Astrocyte of the spinal cord (primary cell): ENCODE measurements at regions not wholly inside any gene's neighbourhood (a gene's known extent, or its start where the extent isn't known, plus 50 kb on each side); places are given as distances from the start of the nearest gene placed in this dataset.
"Not testable (repeated sequence)": the region's sequence is repeated elsewhere in the genome, so short reads cannot be mapped to it uniquely, and the experiment has no call there.

ENCODE experiments used
- DNase-seq: peaks from one replicate; pipeline ENCODE4 v3.0.0; 2011; ENCODE audit warnings: low read depth, low spot score
- H3K4me3 ChIP-seq: 2 replicates; pipeline ENCODE4 v1.5.1; 2011; ENCODE audit warnings: low read depth, mild to moderate bottlenecking, low read length, moderate library complexity
- in situ Hi-C: cut with HindIII; loops from 2 replicates; pipeline ENCODE4 v1.10.0; 2017; ENCODE audit warnings: low sequenced_read_pairs
- TF ChIP-seq, protein P1 (sequence below): IDR thresholded peaks from 2 replicates; pipeline ENCODE4 v1.5.1; 2012; ENCODE audit warnings: low read depth, mild to moderate bottlenecking, low read length, inconsistent platforms

DNA sequence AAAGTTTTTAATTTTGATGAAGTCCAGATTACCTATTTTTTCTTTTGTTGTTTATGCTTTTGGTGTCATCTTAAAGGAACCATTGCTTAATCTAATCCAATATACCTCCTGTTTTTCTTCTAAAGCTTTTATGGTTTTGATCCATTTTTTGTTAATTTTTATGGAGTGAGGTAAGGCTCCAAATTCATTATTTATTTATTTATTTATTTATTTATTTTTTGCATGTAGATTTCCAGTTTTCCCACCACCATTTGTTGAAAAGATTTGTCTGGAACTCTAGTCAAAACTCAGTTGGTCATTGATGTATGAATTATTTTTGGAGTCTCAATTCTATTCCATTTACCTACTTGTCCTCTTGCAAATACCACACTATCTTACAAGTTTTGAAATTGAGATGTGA, 99.4 kb upstream of the RBMS1 start:
- in situ Hi-C loops: no loop called here
- no peak overlapping the region for H3K4me3 ChIP-seq
- TF ChIP-seq, protein P1, sequence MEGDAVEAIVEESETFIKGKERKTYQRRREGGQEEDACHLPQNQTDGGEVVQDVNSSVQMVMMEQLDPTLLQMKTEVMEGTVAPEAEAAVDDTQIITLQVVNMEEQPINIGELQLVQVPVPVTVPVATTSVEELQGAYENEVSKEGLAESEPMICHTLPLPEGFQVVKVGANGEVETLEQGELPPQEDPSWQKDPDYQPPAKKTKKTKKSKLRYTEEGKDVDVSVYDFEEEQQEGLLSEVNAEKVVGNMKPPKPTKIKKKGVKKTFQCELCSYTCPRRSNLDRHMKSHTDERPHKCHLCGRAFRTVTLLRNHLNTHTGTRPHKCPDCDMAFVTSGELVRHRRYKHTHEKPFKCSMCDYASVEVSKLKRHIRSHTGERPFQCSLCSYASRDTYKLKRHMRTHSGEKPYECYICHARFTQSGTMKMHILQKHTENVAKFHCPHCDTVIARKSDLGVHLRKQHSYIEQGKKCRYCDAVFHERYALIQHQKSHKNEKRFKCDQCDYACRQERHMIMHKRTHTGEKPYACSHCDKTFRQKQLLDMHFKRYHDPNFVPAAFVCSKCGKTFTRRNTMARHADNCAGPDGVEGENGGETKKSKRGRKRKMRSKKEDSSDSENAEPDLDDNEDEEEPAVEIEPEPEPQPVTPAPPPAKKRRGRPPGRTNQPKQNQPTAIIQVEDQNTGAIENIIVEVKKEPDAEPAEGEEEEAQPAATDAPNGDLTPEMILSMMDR: no peak
- DNase-seq: no peak

DNA sequence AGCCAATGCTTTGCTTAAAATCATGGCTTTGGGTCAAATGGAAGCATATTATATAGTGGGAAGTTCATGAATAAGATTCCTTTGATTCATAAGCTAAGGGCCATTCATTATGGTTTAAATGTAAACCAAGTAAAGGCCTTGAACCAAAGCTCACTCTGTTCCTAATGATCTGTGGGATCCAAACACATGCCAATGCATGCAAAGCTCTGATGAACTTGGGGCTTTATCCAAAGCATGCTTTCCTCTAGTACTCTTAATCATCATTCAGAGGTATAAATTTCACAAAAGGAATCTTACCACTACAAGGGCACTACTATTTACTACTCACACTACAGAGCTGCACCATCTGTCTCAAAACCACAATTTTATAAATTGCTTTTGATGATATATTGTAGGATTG, 102.8 kb upstream of the RBMS1 start:
- TF ChIP-seq, protein P1: no peak
- no peak for DNase-seq
- in situ Hi-C loops: no loop called here
- no peak overlapping the region for H3K4me3 ChIP-seq

DNA sequence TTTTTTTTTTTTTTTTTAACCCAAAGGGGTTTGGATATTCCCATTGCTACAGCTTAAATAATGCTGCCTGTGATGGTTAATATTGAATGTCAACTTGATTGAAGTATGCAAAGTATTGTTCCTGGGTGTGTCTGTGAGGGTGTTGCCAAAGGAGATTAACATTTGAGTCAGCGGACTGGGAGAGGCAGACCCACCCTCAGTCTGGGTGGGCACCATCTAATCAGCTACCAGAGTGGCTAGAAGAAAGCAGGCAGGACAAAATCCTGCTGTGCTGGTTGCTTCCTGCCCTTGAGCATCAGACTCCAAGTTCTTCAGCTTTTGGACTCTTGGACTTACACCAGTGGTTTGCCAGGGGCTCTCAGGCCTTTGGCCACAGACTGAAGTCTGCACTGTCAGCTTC, 106.8 kb upstream of the RBMS1 start:
- H3K4me3 ChIP-seq, in situ Hi-C loops, DNase-seq: not testable (repeated sequence)

DNA sequence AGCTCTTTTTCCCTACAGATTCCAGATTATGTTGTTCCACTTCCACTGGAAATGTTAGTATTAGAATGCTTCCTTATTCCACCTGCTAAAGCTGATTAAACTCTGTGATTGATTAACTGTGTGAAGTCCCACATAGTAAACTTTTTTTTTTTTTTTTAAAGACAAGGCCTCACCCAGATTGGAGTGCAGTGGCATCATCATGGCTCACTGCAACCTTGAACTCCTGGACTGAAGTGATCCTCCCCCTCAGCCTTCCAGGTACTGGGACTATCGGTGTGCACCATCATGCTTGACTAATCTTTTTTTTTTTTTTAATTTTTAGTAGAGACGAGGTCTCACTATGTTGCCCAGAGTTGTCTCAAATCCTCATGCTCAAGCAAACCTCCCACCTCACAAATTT, 108.5 kb upstream of the RBMS1 start:
- in situ Hi-C loops: no loop called here
- no peak for DNase-seq

DNA sequence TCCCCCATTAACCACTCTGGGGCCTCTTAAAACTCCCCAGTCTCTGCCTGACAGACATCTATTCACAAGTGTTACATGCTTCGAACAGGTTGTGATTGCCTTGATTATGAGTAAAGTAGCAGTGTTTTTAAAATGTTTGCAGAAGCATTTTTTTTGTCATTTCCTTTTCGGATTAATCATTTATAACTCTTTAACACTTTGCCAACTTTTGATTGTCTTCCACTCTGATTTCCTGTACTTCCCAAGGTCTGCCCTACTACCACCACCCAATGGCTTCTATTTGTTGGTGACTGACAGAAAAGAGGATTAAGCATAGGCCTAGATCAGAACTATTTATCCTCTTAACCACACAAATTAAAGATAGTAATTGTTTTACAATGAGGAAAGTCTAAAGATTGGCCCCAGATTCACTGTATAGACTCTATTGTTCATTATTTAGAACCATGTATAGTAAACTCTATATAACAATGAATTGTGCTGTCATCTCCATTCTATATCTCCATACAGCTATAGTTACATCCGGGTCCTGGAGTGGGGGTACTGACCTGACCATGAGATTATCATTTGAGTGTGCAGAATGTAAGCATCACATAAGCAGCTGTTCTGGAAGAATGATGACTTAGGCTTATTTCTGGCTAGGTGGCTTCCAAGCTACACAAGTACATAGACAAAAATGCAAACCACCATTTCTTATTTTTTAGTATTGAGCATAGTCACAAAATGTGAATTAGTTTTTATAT, 110.3 kb upstream of the RBMS1 start:
- H3K4me3 ChIP-seq: no peak overlapping the region
- TF ChIP-seq, protein P1: no peak
- in situ Hi-C loops: no loop called here
- DNase-seq: no peak

More for the DNA sequence above, 108.5 kb upstream of the RBMS1 start:
- no peak overlapping the region for H3K4me3 ChIP-seq
- TF ChIP-seq, protein P1: no peak

DNA sequence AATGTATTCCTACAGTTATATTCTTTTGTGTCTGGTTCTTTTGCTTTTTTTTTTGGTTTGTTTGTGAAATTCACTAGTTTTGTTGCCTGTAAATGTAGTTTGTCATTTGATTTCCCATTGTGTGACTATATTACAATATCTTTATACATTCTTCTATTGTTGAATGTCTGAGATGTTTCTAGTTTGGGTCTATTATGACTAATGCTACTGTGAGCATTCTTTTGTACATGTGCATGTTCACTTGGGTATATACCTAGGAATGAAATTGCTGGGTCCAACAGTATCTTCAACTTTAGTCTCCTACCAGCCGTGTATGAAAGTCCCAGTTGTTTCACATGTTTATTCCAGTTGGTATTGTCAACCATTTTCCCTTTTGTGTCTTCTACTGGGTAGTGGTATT, 112.7 kb upstream of the RBMS1 start:
- TF ChIP-seq, protein P1: no peak
- DNase-seq: no peak
- in situ Hi-C loops: no loop called here
- no peak overlapping the region for H3K4me3 ChIP-seq

DNA sequence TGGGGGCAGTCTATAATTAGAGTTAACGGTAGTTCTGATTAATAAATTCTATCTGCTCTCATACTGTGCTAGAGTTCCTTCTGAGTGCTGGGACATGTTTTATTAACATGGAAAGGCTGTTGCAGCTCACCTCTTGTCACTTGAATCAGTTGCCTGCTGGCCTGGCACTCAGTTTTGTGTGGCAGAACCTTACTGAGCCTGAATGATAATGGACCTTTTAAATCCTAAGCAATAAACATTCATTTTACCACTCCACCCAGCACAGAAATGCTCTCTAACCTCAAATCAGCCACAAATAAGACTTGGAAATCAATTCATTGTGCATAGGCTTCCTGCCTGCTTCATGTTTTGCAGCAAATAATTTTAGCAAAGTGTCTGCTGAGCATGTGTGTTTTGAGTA, 115.0 kb upstream of the RBMS1 start:
- in situ Hi-C loops: no loop called here
- DNase-seq: no peak
- TF ChIP-seq, protein P1: no peak
- no peak overlapping the region for H3K4me3 ChIP-seq
